HG02759 (cell line): ENCODE measurements at regions not wholly inside any gene's neighbourhood (a gene's known extent, or its start where the extent isn't known, plus 50 kb on each side); places are given as distances from the start of the nearest gene placed in this dataset.
"Not testable (repeated sequence)": the region's sequence is repeated elsewhere in the genome, so short reads cannot be mapped to it uniquely, and the experiment has no call there.

Experiments
- ATAC-seq: cut with Tn5 transposase; IDR thresholded peaks from one replicate; pipeline ENCODE4 v1.9.1; 2021; ENCODE audit warnings: mild to moderate bottlenecking, moderate library complexity; ENCODE audit not compliant: unreplicated experiment

DNA sequence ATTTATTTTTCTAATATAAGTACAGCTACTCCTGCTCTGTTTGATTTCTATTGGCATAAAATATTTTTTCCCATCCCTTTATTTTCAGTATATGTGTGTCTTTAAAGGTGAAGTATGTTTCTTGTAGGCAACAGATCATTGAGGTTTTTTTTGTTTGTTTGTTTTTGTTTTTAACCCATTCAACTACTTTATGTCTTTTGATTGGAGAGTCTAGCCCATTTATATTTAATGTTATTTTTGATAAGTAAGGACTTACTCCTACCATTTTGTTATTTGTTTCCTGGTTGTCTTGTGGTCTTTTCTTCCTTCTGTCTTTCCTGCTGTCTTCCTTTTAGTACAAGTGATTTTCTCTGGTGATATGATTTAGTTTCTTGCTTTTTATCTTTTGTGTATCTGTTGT is 285.1 kb upstream of the PROX1 start:
- no peak for ATAC-seq

- no peak for ATAC-seq
Measured at GRCh38 chr1:213704941-213705340, 282.8 kb upstream of the PROX1 start.

GRCh38 chr1:213711833-213712490 is 275.8 kb upstream of the PROX1 start:
- not testable (repeated sequence) for ATAC-seq

- ATAC-seq: no peak
Measured at GRCh38 chr1:213714645-213715044, 273.1 kb upstream of the PROX1 start.

GRCh38 chr1:213715182-213715581 is 272.6 kb upstream of the PROX1 start:
- ATAC-seq: no peak

DNA sequence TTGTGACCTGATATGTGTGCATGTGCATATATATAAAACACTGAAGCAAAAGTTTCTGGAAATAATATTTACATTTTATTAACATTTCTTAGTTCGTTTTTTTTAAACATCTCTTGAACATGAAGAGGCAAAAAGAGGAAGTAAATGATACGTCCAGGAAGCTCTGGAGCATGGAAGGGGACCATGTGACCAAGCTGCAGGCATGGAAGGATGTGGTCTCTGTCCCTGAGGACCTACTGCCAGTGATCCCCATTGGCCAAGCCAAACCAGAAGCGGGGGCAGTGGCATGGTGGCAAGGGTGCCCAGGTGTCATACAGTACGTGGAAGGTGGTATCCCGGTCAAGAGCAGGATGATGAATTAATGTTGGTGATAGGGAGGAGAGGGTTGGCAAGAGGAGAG is 268.3 kb upstream of the PROX1 start:
- no peak for ATAC-seq

- ATAC-seq: no peak
Measured at GRCh38 chr1:213720032-213720431, 267.7 kb upstream of the PROX1 start.

GRCh38 chr1:213723187-213723586 is 264.6 kb upstream of the PROX1 start:
- no peak for ATAC-seq

- no peak for ATAC-seq
Measured at GRCh38 chr1:213724640-213725536, 262.9 kb upstream of the PROX1 start.

DNA sequence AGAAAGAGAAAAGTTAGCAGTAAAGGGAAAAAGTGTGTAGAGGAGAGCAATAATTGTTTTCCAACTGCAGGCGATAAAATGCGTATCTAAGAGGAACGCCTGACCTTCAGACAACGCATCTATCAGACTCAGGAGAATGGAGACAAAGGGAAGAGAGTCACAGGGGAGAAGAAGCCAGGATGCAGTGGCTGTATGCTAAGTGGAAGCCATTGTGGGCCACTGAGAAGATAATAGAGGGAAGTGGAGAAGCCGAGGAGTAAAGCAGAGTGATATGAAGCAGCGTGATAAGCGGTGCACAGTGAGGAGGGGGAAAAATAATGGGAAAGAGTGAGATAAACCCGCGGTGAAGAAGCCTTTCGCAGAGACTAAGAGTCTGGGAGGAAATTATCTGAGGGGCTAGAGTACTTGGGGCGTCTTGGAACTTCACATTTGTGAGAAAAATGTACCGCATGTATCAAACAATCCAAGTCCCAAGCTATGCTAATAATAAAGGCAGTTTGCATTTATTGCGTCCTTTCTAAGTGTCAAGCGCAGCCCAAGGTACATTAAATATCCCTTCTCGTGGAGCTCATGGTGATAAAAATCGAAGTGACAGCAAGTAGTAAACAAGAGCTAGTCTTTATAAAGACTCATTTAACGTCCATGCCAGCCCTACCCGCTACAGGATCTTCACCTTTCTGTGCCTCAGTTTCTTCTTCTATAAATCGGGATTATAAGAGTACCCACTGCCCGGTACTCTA is 259.8 kb upstream of the PROX1 start:
- no peak for ATAC-seq

DNA sequence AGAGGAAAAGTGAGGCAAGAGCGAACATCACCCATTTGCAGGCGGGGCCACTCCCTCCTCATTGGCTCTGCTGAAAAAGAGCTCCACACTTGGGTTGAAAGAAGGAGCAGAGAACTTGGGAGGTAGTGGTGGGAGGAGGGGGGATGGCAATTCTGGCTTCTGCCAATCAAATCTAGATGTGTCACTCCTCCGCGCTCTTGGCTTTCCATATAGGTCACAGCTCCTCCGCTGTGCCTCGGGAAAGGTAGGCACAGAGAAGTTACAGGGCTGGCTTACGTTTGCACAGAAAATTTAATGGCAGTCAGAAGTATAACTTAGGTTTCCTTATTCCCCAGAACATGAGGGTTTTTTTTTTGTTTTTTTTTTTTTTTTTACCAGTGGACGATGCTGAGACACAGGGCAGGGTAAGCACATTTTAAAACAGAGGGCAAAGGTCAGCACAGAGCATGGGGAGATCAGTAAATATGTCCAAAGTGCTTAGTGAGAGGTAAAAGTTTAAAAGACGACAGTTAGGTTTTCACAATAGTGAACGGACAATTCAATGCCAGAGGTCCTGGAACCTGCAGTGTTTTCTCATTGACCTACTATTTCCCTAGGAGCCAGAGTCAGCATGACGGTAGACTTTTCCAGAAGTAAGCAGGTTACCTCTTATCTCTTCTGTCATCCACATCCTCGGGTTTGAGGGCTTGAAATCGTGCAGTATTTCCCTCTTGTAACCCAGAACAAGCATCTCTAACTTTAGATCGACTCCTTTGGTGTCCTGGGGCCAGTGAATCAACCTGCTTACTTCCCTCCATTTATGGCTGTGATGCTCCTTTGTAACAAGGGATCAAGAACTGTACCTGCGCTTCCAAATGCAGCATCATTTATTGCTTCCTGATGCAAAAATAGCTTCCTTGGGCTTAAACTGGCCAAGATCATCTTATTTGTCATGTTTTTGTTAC is 258.9 kb upstream of the PROX1 start:
- ATAC-seq: no peak

DNA sequence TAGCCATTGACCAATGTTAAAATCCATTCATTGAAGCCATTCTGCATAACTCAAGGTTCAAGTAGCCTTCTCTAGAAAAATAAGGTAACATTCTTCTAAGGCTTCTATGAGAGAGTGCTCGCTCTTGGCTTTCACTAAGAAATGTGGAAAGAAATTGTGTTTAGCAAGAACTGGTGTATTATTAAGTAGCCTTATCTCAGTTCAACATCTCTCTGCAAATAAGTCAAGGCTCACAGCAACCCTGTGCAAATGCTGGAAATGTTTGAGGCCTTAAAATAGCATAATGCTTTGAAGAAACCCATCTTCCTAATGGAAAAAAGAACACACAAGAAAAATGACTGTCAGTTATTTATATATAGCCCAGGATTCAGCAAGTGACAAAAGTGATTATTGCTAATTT is 254.1 kb upstream of the PROX1 start:
- no peak for ATAC-seq

DNA sequence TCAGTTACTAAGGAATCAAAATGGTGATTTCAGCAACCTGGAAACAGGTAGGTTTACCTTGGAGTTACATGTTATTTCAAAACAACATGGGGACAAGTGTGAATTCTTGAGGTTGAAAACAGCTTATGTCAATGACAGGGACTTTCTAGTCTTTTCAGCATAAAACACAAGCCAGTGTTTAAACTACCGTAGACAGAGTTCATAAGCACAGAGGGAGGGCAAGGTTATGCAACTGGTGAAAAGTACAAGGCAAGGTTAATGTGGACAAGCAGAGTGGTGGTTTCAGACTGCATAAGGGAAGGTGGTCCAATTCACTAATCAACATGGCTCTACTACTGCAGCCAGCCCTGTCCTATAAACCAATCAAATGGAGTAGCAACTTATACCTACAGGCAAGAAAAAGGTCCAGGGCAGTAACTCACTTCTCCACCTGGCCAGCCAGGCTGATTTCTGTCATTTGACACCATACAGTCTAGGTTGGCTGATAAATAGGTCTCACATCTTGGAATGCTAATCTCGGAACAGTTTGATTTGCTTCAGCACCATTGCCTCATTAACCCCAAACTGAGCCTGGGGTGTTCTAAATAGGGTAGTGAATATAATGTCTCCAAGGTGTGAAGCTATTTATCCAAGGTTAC is 250.3 kb upstream of the PROX1 start:
- ATAC-seq: no peak

DNA sequence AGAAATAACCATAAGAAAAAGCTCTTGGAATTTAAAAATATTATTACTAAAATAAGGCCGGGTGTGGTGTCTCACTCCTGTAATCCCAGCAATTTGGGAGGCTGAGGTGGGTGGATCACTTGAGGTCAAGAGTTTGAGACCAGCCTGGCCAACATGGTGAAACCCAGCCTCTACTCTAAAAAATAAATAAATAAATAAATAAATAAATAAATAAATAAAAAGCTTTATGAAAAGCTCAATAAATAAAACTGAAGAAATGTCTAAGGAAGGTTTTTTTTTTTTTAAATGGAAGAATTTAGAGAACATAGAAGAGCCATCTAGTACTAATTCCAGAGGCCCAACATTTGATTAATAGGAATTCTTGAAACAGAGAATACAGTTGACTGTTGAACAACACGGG is 249.1 kb upstream of the PROX1 start:
- no peak for ATAC-seq

DNA sequence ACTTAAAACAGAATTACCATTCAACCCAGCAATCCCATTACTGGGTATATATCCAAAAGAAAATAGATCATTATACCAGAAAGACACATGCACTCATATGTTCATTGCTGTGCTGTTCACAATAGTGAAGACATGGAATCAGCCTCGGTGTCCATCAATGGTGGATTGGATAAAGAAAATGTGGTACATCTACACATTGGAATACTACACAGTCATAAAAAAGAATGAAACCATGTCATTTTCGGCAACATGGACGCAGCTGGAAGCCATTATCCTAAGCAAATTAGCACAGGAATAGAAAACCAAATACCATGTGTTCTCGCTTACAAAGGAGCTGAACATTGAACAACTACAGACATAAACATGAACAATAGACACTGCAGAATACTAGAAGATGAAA is 244.8 kb upstream of the PROX1 start:
- ATAC-seq: no peak

DNA sequence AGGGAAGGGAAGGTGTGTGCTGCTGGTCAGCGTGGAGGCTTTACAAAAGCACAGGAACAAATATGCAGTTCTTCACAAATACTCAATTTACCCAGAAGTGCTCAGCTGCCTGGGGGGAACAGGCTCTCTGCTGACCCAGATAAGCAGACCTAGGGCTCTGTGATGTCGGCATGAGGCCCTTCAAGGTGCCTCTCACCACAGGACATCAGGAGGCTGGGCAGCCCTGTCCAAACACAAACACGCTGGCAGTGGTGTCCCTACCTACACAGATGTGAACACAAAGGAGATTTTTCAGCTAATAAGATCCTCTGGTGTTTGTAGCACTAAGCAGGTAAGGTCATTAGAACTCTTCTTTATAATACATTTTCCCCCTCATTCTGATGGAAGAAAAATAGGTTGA is 243.0 kb upstream of the PROX1 start:
- ATAC-seq: no peak

DNA sequence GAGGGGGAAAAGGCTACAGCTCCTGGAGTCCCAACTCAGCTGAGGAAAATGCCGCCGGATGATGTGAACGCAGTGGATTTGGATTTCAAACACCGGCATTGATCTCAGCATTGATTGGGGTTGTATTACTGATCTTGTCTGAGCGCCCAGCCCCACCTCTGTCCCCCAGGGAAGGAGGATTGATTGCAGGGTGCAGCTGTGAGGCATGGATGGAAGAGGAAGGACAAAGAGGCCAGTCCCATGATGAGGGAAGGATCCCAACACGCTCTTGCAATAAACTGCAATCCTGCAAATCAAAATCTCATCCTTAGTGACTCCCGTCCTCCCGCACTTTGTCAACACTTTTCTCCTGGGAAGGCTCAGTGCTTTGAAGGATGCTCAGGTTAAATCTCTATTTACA is 242.3 kb upstream of the PROX1 start:
- no peak for ATAC-seq

- ATAC-seq: no peak
Measured at GRCh38 chr1:213749558-213749957, 238.2 kb upstream of the PROX1 start.

GRCh38 chr1:213750231-213751063 is 237.3 kb upstream of the PROX1 start:
- ATAC-seq: no peak
